ENCODE measurements at regions not wholly inside any gene's neighbourhood (a gene's known extent, or its start where the extent isn't known, plus 50 kb on each side); places are given as distances from the start of the nearest gene placed in this dataset.
"Not testable (repeated sequence)": the region's sequence is repeated elsewhere in the genome, so short reads cannot be mapped to it uniquely, and the experiment has no call there.

DNA sequence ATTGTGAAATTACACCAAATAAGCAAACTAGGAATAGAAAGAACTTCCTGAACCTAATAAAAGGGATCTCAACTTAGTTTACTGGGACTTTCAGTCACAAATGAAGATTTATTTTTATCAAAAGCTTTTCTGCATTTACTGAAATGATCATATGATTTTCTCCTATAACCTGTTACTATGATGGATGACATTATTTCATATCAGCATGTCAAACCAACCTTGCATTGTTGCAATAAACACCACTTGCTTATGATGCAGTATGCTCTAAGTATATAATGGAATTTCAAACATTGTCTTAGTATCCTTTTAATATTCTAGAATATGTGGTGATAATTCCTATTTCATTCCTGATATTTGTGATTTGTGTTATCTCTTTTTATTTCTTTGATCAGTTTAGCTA is 303.0 kb downstream of the CGGBP1 start:
- no peak overlapping the region for H3K4me2 ChIP-seq (ENCODE audit: low read length)

DNA sequence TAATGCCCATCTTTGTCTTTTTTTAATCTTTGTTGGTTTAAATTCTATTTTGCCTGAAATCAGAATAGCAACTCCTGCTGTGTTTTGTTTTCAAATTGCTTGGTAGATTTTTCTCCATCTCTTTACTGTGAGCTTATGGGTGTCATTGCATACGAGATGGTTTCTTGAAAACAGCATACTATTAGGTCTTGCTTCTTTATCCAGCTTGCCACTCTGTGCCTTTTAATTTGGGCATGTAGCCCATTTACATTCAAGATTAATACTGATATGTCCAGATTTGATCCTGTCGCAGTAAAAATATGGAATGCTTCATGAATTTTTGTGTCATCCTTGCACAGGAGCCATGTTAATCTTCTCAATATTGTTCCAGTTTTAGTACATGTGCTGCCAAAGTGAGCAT is 316.6 kb downstream of the CGGBP1 start:
- Histone ChIP-seq H3K27ac (ENCODE audit: low read length) (no peak overlapping the region), H3K36me3 (replicated peaks; ENCODE audit: low read depth, low read length) (no peaks in the 10 kb centered on the region), H3K79me2 (ENCODE audit: low read length) (no peaks in the 10 kb centered on the region), H3K4me2 (ENCODE audit: low read length) (no peak overlapping the region), H3K4me3 (ENCODE audit: low read length) (no peak overlapping the region), H2AFZ (ENCODE audit: low read depth, low read length) (no peak overlapping the region), H3K9me3 (ENCODE audit: insufficient read depth, low read length) (peaks cover 15% of the 10 kb centered on the region; the same call in 1 of the 2 replicates), H3K27me3 (ENCODE audit: low read depth, low read length) (no peaks in the 10 kb centered on the region), H3K4me1 (ENCODE audit: low read length) (no peaks in the 10 kb centered on the region), H4K20me1 (ENCODE audit: insufficient read depth, low read length) (no peaks in the 10 kb centered on the region), H3K9ac (ENCODE audit: low read length) (no peak overlapping the region)
- TF ChIP-seq, protein P1, sequence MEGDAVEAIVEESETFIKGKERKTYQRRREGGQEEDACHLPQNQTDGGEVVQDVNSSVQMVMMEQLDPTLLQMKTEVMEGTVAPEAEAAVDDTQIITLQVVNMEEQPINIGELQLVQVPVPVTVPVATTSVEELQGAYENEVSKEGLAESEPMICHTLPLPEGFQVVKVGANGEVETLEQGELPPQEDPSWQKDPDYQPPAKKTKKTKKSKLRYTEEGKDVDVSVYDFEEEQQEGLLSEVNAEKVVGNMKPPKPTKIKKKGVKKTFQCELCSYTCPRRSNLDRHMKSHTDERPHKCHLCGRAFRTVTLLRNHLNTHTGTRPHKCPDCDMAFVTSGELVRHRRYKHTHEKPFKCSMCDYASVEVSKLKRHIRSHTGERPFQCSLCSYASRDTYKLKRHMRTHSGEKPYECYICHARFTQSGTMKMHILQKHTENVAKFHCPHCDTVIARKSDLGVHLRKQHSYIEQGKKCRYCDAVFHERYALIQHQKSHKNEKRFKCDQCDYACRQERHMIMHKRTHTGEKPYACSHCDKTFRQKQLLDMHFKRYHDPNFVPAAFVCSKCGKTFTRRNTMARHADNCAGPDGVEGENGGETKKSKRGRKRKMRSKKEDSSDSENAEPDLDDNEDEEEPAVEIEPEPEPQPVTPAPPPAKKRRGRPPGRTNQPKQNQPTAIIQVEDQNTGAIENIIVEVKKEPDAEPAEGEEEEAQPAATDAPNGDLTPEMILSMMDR (IDR thresholded peaks at IDR 0.05; ENCODE audit: low read depth, low read length), result no peak
- no peak for TF ChIP-seq EZH2phosphoT487 (IDR thresholded peaks at IDR 0.05; ENCODE audit: low read depth)

More for the DNA sequence above, 303.0 kb downstream of the CGGBP1 start:
- Histone ChIP-seq H3K9me3 (ENCODE audit: insufficient read depth, low read length) (no peaks in the 10 kb centered on the region), H2AFZ (ENCODE audit: low read depth, low read length) (no peak overlapping the region), H3K4me3 (ENCODE audit: low read length) (no peak overlapping the region), H3K27ac (ENCODE audit: low read length) (no peak overlapping the region), H3K9ac (ENCODE audit: low read length) (no peak overlapping the region), H3K27me3 (ENCODE audit: low read depth, low read length) (no peaks in the 10 kb centered on the region), H3K4me1 (ENCODE audit: low read length) (no peaks in the 10 kb centered on the region), H4K20me1 (ENCODE audit: insufficient read depth, low read length) (no peaks in the 10 kb centered on the region), H3K36me3 (replicated peaks; ENCODE audit: low read depth, low read length) (no peaks in the 10 kb centered on the region), H3K79me2 (ENCODE audit: low read length) (no peaks in the 10 kb centered on the region)
- TF ChIP-seq EZH2phosphoT487 (IDR thresholded peaks at IDR 0.05; ENCODE audit: low read depth), result no peak
- TF ChIP-seq, protein P1 (IDR thresholded peaks at IDR 0.05; ENCODE audit: low read depth, low read length), result no peak

DNA sequence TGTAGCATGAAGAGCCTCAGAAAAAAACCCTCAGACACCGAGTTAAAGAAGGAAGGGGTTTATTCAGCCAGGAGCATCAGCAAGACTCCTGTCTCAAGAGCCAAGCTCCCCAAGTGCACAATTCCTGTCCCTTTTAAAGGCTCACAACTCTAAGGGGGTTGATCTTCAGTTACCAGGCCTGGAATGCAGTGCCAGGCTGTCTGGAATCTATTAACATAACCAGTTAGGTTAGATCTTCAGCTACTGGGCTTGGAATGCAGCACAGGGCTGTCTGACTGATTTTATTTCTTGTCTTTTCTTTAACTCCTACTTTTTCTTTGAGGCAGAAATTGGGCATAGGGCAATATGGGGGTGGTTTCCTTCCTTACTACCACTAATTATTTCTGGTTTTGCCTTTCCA is 317.9 kb downstream of the CGGBP1 start:
- not testable (repeated sequence) for H3K27ac ChIP-seq (ENCODE audit: low read length); H2AFZ ChIP-seq (ENCODE audit: low read depth, low read length); H4K20me1 ChIP-seq (ENCODE audit: insufficient read depth, low read length); H3K4me3 ChIP-seq (ENCODE audit: low read length); H3K27me3 ChIP-seq (ENCODE audit: low read depth, low read length); H3K4me1 ChIP-seq (ENCODE audit: low read length); H3K9ac ChIP-seq (ENCODE audit: low read length); H3K4me2 ChIP-seq (ENCODE audit: low read length); H3K79me2 ChIP-seq (ENCODE audit: low read length); H3K36me3 ChIP-seq (replicated peaks; ENCODE audit: low read depth, low read length)
- peaks cover 15% of the 10 kb centered on the region; the same call in 1 of the 2 replicates for H3K9me3 ChIP-seq (ENCODE audit: insufficient read depth, low read length)

DNA sequence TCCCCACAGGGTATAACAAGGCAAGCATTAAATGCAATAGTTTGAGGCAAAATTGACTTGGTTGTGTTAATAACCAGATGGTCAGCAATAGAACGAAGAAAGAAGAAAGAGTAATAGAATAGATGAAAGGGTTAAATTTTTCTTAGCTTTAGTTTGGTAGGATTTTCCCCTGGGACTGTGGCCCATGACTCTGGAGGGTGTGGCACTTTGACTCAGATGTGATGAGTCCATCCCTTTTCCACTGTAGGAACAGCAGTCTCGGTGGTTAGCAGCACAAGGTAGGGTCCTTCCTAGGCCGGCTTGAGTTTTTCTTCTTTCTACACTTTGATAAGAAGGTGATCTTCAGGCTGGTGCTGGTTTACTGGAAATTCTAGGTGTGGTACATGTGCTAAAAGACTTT is 321.0 kb downstream of the CGGBP1 start:
- H3K27me3 ChIP-seq (ENCODE audit: low read depth, low read length); H3K4me1 ChIP-seq (ENCODE audit: low read length); H2AFZ ChIP-seq (ENCODE audit: low read depth, low read length); H3K4me3 ChIP-seq (ENCODE audit: low read length); H3K36me3 ChIP-seq (replicated peaks; ENCODE audit: low read depth, low read length); H3K9ac ChIP-seq (ENCODE audit: low read length); H3K79me2 ChIP-seq (ENCODE audit: low read length); H4K20me1 ChIP-seq (ENCODE audit: insufficient read depth, low read length); H3K27ac ChIP-seq (ENCODE audit: low read length); H3K4me2 ChIP-seq (ENCODE audit: low read length): not testable (repeated sequence)
- H3K9me3 ChIP-seq (ENCODE audit: insufficient read depth, low read length), result peaks cover 12% of the 10 kb centered on the region; the same call in 1 of the 2 replicates

DNA sequence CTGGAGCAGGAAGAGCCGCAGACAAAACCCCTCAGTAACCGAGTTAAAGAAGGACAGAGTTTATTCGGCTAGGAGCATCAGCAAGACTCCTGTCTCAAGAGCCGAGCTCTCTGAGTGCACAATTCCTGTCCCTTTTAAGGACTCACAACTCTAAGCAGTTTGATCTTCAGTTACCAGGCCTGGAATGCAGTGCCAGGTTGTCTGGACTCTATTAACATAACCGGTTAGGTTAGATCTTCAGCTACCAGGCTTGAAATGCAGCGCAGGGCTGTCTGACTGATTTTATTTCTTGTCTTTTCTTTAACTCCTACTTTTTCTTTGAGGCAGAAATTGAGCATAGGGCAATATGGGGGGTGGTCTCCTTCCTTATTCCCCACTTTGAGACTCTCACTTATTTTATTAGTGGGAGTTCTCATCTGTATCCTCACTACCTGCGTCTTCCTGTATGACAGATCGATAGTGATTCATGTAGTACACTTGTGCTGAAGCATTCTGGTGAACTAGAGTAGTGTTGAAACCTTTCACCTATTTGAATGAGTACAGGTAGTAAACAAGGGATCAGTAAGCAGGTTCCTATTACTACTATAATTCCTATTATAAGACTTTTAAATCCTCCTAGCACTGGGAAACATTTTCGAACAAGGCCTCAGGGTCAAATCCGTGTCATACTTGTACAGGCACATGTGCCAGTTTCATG is 325.0 kb downstream of the CGGBP1 start:
- no peak overlapping the region for H3K27ac ChIP-seq (ENCODE audit: low read length)
- H3K4me1 ChIP-seq (ENCODE audit: low read length), result no peaks in the 10 kb centered on the region
- no peaks in the 10 kb centered on the region for H3K27me3 ChIP-seq (ENCODE audit: low read depth, low read length)
- no peak overlapping the region for H3K4me3 ChIP-seq (ENCODE audit: low read length)
- no peaks in the 10 kb centered on the region for H3K36me3 ChIP-seq (replicated peaks; ENCODE audit: low read depth, low read length)
- no peak overlapping the region for H3K4me2 ChIP-seq (ENCODE audit: low read length)
- no peaks in the 10 kb centered on the region for H3K79me2 ChIP-seq (ENCODE audit: low read length)
- no peaks in the 10 kb centered on the region for H3K9me3 ChIP-seq (ENCODE audit: insufficient read depth, low read length)
- TF ChIP-seq, protein P1 (IDR thresholded peaks at IDR 0.05; ENCODE audit: low read depth, low read length), result no peak
- no peak for TF ChIP-seq EZH2phosphoT487 (IDR thresholded peaks at IDR 0.05; ENCODE audit: low read depth)
- H3K9ac ChIP-seq (ENCODE audit: low read length), result no peak overlapping the region
- H2AFZ ChIP-seq (ENCODE audit: low read depth, low read length), result no peak overlapping the region
- no peaks in the 10 kb centered on the region for H4K20me1 ChIP-seq (ENCODE audit: insufficient read depth, low read length)

Measured in OCI-LY3 (cell line).